ENCODE measurements at regions not wholly inside any gene's neighbourhood (a gene's known extent, or its start where the extent isn't known, plus 50 kb on each side); places are given as distances from the start of the nearest gene placed in this dataset.
"Not testable (repeated sequence)": the region's sequence is repeated elsewhere in the genome, so short reads cannot be mapped to it uniquely, and the experiment has no call there.

DNA sequence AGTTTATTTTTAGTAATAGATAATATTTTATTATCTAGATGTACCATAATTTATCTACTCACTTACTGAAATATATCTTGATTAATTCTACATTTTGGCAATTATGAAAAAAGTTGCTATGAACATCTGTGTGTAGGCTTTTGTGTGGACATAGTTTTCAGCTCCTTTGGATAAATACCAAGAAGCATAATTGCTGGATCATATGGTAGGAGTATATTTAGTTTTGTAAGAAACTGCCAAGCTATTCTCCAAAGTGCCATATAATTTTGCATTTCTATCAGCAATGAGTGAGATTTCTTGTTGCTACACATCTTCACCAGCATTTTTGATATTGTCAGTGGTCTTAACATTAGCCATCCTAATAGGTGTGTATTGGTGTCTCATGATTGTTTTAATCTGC is 882.6 kb upstream of the GRIA3 start:
- H3K27ac ChIP-seq (ENCODE audit: low read length), result no peak overlapping the region
- no peak for TF ChIP-seq EZH2phosphoT487 (IDR thresholded peaks at IDR 0.05; ENCODE audit: low read depth)
- TF ChIP-seq, protein P1, sequence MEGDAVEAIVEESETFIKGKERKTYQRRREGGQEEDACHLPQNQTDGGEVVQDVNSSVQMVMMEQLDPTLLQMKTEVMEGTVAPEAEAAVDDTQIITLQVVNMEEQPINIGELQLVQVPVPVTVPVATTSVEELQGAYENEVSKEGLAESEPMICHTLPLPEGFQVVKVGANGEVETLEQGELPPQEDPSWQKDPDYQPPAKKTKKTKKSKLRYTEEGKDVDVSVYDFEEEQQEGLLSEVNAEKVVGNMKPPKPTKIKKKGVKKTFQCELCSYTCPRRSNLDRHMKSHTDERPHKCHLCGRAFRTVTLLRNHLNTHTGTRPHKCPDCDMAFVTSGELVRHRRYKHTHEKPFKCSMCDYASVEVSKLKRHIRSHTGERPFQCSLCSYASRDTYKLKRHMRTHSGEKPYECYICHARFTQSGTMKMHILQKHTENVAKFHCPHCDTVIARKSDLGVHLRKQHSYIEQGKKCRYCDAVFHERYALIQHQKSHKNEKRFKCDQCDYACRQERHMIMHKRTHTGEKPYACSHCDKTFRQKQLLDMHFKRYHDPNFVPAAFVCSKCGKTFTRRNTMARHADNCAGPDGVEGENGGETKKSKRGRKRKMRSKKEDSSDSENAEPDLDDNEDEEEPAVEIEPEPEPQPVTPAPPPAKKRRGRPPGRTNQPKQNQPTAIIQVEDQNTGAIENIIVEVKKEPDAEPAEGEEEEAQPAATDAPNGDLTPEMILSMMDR (IDR thresholded peaks at IDR 0.05; ENCODE audit: low read depth, low read length), result no peak
- H3K27me3 ChIP-seq (ENCODE audit: low read depth, low read length), result no peaks in the 10 kb centered on the region
- no peak overlapping the region for H3K9ac ChIP-seq (ENCODE audit: low read length)
- no peak overlapping the region for H3K4me3 ChIP-seq (ENCODE audit: low read length)
- no peaks in the 10 kb centered on the region for H4K20me1 ChIP-seq (ENCODE audit: insufficient read depth, low read length)
- H3K4me1 ChIP-seq (ENCODE audit: low read length), result no peaks in the 10 kb centered on the region
- H3K79me2 ChIP-seq (ENCODE audit: low read length), result no peaks in the 10 kb centered on the region
- H3K36me3 ChIP-seq (replicated peaks; ENCODE audit: low read depth, low read length), result no peaks in the 10 kb centered on the region
- no peak overlapping the region for H3K4me2 ChIP-seq (ENCODE audit: low read length)
- no peaks in the 10 kb centered on the region for H3K9me3 ChIP-seq (ENCODE audit: insufficient read depth, low read length)
- no peak overlapping the region for H2AFZ ChIP-seq (ENCODE audit: low read depth, low read length)

GRCh38 chrX:122303761-122304160 is 880.3 kb upstream of the GRIA3 start:
- no peaks in the 10 kb centered on the region for H3K36me3 ChIP-seq (replicated peaks; ENCODE audit: low read depth, low read length)
- no peak for TF ChIP-seq EZH2phosphoT487 (IDR thresholded peaks at IDR 0.05; ENCODE audit: low read depth)
- TF ChIP-seq, protein P1 (IDR thresholded peaks at IDR 0.05; ENCODE audit: low read depth, low read length), result no peak
- H3K9ac ChIP-seq (ENCODE audit: low read length), result no peak overlapping the region
- no peaks in the 10 kb centered on the region for H3K79me2 ChIP-seq (ENCODE audit: low read length)
- no peak overlapping the region for H3K27ac ChIP-seq (ENCODE audit: low read length)
- no peaks in the 10 kb centered on the region for H3K4me1 ChIP-seq (ENCODE audit: low read length)
- H3K4me3 ChIP-seq (ENCODE audit: low read length), result no peak overlapping the region
- H2AFZ ChIP-seq (ENCODE audit: low read depth, low read length), result no peak overlapping the region
- no peaks in the 10 kb centered on the region for H3K27me3 ChIP-seq (ENCODE audit: low read depth, low read length)
- H3K9me3 ChIP-seq (ENCODE audit: insufficient read depth, low read length), result no peaks in the 10 kb centered on the region
- no peaks in the 10 kb centered on the region for H4K20me1 ChIP-seq (ENCODE audit: insufficient read depth, low read length)
- H3K4me2 ChIP-seq (ENCODE audit: low read length), result no peak overlapping the region

DNA sequence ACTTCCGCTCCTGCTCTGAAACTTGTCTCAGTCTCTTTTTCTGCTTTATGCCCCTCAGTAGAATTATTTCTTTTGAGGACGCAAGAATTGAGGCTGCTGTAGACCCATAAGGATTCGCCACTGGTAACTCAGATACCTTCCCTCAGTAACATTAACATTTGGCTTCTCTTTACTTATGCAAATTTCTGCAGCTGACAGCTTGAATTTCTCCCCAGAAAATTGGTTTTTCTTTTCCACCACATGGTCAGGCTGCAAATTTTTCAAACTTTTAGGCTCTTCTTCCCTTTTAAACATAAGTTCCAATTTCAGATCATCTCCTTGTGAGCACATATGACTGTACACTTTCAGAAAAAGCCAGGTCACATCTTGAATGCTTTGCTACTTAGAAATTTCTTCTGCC is 839.3 kb upstream of the GRIA3 start:
- no peaks in the 10 kb centered on the region for H3K36me3 ChIP-seq (replicated peaks; ENCODE audit: low read depth, low read length)
- no peak overlapping the region for H2AFZ ChIP-seq (ENCODE audit: low read depth, low read length)
- no peak for TF ChIP-seq EZH2phosphoT487 (IDR thresholded peaks at IDR 0.05; ENCODE audit: low read depth)
- TF ChIP-seq, protein P1 (IDR thresholded peaks at IDR 0.05; ENCODE audit: low read depth, low read length), result no peak
- no peaks in the 10 kb centered on the region for H3K4me1 ChIP-seq (ENCODE audit: low read length)
- H3K4me2 ChIP-seq (ENCODE audit: low read length), result no peak overlapping the region
- H3K27me3 ChIP-seq (ENCODE audit: low read depth, low read length), result no peaks in the 10 kb centered on the region
- H3K4me3 ChIP-seq (ENCODE audit: low read length), result no peak overlapping the region
- no peaks in the 10 kb centered on the region for H4K20me1 ChIP-seq (ENCODE audit: insufficient read depth, low read length)
- H3K9me3 ChIP-seq (ENCODE audit: insufficient read depth, low read length), result no peaks in the 10 kb centered on the region
- no peak overlapping the region for H3K9ac ChIP-seq (ENCODE audit: low read length)
- no peaks in the 10 kb centered on the region for H3K79me2 ChIP-seq (ENCODE audit: low read length)
- H3K27ac ChIP-seq (ENCODE audit: low read length), result no peak overlapping the region

GRCh38 chrX:122363112-122363795 is 820.8 kb upstream of the GRIA3 start:
- H3K27ac ChIP-seq (ENCODE audit: low read length), result no peak overlapping the region
- no peaks in the 10 kb centered on the region for H3K27me3 ChIP-seq (ENCODE audit: low read depth, low read length)
- no peak overlapping the region for H3K4me3 ChIP-seq (ENCODE audit: low read length)
- no peaks in the 10 kb centered on the region for H3K9me3 ChIP-seq (ENCODE audit: insufficient read depth, low read length)
- H4K20me1 ChIP-seq (ENCODE audit: insufficient read depth, low read length), result no peaks in the 10 kb centered on the region
- H3K36me3 ChIP-seq (replicated peaks; ENCODE audit: low read depth, low read length), result no peaks in the 10 kb centered on the region
- no peak overlapping the region for H2AFZ ChIP-seq (ENCODE audit: low read depth, low read length)
- TF ChIP-seq, protein P1 (IDR thresholded peaks at IDR 0.05; ENCODE audit: low read depth, low read length), result no peak
- TF ChIP-seq EZH2phosphoT487 (IDR thresholded peaks at IDR 0.05; ENCODE audit: low read depth), result no peak
- H3K79me2 ChIP-seq (ENCODE audit: low read length), result no peaks in the 10 kb centered on the region
- no peaks in the 10 kb centered on the region for H3K4me1 ChIP-seq (ENCODE audit: low read length)
- H3K4me2 ChIP-seq (ENCODE audit: low read length), result no peak overlapping the region
- no peak overlapping the region for H3K9ac ChIP-seq (ENCODE audit: low read length)

GRCh38 chrX:122375533-122375932 is 808.5 kb upstream of the GRIA3 start:
- H3K36me3 ChIP-seq (replicated peaks; ENCODE audit: low read depth, low read length); H3K4me1 ChIP-seq (ENCODE audit: low read length); H3K27ac ChIP-seq (ENCODE audit: low read length); H3K9me3 ChIP-seq (ENCODE audit: insufficient read depth, low read length); H3K27me3 ChIP-seq (ENCODE audit: low read depth, low read length); H4K20me1 ChIP-seq (ENCODE audit: insufficient read depth, low read length); H2AFZ ChIP-seq (ENCODE audit: low read depth, low read length); H3K9ac ChIP-seq (ENCODE audit: low read length); H3K79me2 ChIP-seq (ENCODE audit: low read length); H3K4me2 ChIP-seq (ENCODE audit: low read length); H3K4me3 ChIP-seq (ENCODE audit: low read length): not testable (repeated sequence)
